HL-60 (cell line): ENCODE measurements at regions not wholly inside any gene's neighbourhood (a gene's known extent, or its start where the extent isn't known, plus 50 kb on each side); places are given as distances from the start of the nearest gene placed in this dataset.

Experiments used
- DNase-seq, 2 experiments: peaks; one replicate each; pipeline ENCODE4 v3.0.0-alpha.2; 2010 to 2020; ENCODE audit warnings: low read depth in 1 of 2, low spot score in 1 of 2
- H3K27ac ChIP-seq: fragments of 250-450 bp; sonication (Bioruptor Pico); replicated peaks from 2 replicates; pipeline ENCODE4 v1.5.1; 2020; ENCODE audit warnings: mild to moderate bottlenecking, moderate library complexity
- H3K27me3 ChIP-seq: fragments of 250-450 bp; sonication (Bioruptor Pico); 2 replicates; pipeline ENCODE4 v1.5.1; 2021; ENCODE audit warnings: mild to moderate bottlenecking, moderate library complexity; ENCODE audit not compliant: insufficient read depth, poor library complexity, severe bottlenecking
- H3K4me3 ChIP-seq: replicated peaks from 2 replicates; pipeline ENCODE4 v1.5.1; 2011; ENCODE audit warnings: mild to moderate bottlenecking, control low read depth, low read length; ENCODE audit not compliant: insufficient read depth
- CTCF ChIP-seq: IDR thresholded peaks from one replicate; pipeline ENCODE4 v1.5.1; 2011; ENCODE audit warnings: low read length, control low read depth, inconsistent platforms; ENCODE audit not compliant: insufficient read depth
- GABPA ChIP-seq: IDR thresholded peaks from 2 replicates; pipeline ENCODE4 v1.6.1; 2012; ENCODE audit warnings: low read depth
- POLR2AphosphoS5 ChIP-seq: IDR thresholded peaks from 2 replicates; pipeline ENCODE4 v1.6.1; 2012; ENCODE audit warnings: low read depth
- REST ChIP-seq: IDR thresholded peaks from 2 replicates; pipeline ENCODE4 v1.6.1; 2012; ENCODE audit warnings: low read depth; ENCODE audit not compliant: insufficient replicate concordance
- SPI1 ChIP-seq: IDR thresholded peaks from 2 replicates; pipeline ENCODE4 v1.6.1; 2012; ENCODE audit warnings: low read depth, mild to moderate bottlenecking, borderline replicate concordance

GRCh38 chr5:126081209-126081608 lies 342.0 kb upstream of the GRAMD2B start:
- Histone ChIP-seq H3K27ac (no peak overlapping the region), H3K4me3 (no peak overlapping the region), H3K27me3 (no peaks in the 10 kb centered on the region)
- no peak for DNase-seq
- no peak for TF ChIP-seq SPI1
- no peak for TF ChIP-seq REST
- TF ChIP-seq GABPA, result no peak
- no peak for TF ChIP-seq POLR2AphosphoS5
- no peak for TF ChIP-seq CTCF

- TF ChIP-seq GABPA (no peak), REST (no peak), SPI1 (no peak), CTCF (no peak), POLR2AphosphoS5 (no peak)
- DNase-seq, result no peak
Observed at GRCh38 chr5:126093041-126093440, 330.2 kb upstream of the GRAMD2B start.

GRCh38 chr5:126093718-126094117 lies 329.5 kb upstream of the GRAMD2B start:
- Histone ChIP-seq H3K27me3 (no peaks in the 10 kb centered on the region), H3K4me3 (no peak overlapping the region), H3K27ac (no peak overlapping the region)
- no peak for DNase-seq
- TF ChIP-seq CTCF (no peak), POLR2AphosphoS5 (no peak), GABPA (no peak), REST (no peak), SPI1 (no peak)

More at GRCh38 chr5:126093041-126093440, 330.2 kb upstream of the GRAMD2B start:
- no peak overlapping the region for H3K27ac ChIP-seq
- H3K4me3 ChIP-seq, result no peak overlapping the region
- no peaks in the 10 kb centered on the region for H3K27me3 ChIP-seq
